Testis (tissue), 2 donors: ENCODE measurements at regions not wholly inside any gene's neighbourhood (a gene's known extent, or its start where the extent isn't known, plus 50 kb on each side); places are given as distances from the start of the nearest gene placed in this dataset.

Source experiments
- DNase-seq: peaks from one replicate; pipeline ENCODE4 v3.0.0-alpha.2; 2019
- H3K27ac ChIP-seq, 2 donors: fragments of 200-600 bp; sonication (generic); one replicate each; pipeline ENCODE4 v1.5.1; 2019
- H3K27me3 ChIP-seq: fragments of 200-600 bp; sonication (generic); one replicate; pipeline ENCODE4 v1.5.1; 2019
- H3K36me3 ChIP-seq: fragments of 200-600 bp; sonication (generic); one replicate; pipeline ENCODE4 v1.5.1; 2017; ENCODE audit warnings: low read depth; ENCODE audit errors: missing control alignments
- H3K4me1 ChIP-seq: fragments of 200-600 bp; sonication (generic); one replicate; pipeline ENCODE4 v1.5.1; 2019
- H3K4me3 ChIP-seq, 2 donors: fragments of 200-600 bp; sonication (generic); one replicate each; pipeline ENCODE4 v1.5.1; 2017 to 2019
- H3K9me3 ChIP-seq: fragments of 200-600 bp; sonication (generic); one replicate; pipeline ENCODE4 v1.5.1; 2017
- CTCF ChIP-seq, 3 experiments: fragments of 450-650 bp in 2 of 3; fragments of 200-600 bp in 1 of 3; sonication (generic) in 1 of 3; IDR thresholded peaks; one replicate each; pipeline ENCODE4 v1.5.1; 2016 to 2019; ENCODE audit warnings: antibody characterized with exemption in 3 of 3, mild to moderate bottlenecking in 2 of 3, moderate library complexity in 1 of 3
- POLR2A ChIP-seq: fragments of 450-650 bp; IDR thresholded peaks from one replicate; pipeline ENCODE4 v1.6.1; 2017; ENCODE audit warnings: antibody characterized with exemption, mild to moderate bottlenecking, moderate library complexity
- WGBS, 2 donors: methylation state at CpG; one replicate each; pipeline ENCODE4 v1.1.5; 2018; 5-methylcytosine and 5-hydroxymethylcytosine counted together
- intact Hi-C: fragments of 100-400 bp; cut with DNase I; formaldehyde crosslinking; loops from one replicate; pipeline ENCODE4 v1.15.1; 2023; ENCODE audit warnings: low total_unique reads

DNA sequence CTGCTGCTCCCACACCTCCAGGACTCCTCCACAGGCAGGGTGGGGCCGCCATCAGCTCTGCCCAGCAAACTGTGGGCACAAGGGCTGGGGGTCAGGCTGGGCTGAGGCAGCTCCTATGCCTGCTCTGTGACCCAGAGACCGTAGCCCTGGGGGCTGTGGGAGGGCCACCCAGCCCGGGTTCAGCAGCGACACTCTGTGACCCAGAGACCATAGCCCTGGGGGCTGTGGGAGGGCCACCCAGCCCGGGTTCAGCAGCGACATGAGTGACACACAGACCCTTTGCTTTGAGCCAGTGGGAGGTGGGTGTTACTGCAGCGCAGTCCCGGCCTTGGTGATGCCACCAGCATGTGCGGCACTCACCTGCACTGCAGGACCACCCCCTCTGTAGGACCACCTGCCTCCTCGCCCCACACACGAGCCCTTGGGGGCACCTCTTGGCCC is 118.9 kb upstream of the LPCAT1 start:
- H3K4me1 ChIP-seq, result peaks cover 4% of the 10 kb centered on the region
- intact Hi-C loops, result no loop called here
- H3K4me3 ChIP-seq, result no peak overlapping the region
- DNase-seq, result no peak
- TF ChIP-seq CTCF (IDR thresholded peaks at IDR 0.05) (no peak), POLR2A (no peak)
- no peaks in the 10 kb centered on the region for H3K27me3 ChIP-seq
- no peak overlapping the region for H3K27ac ChIP-seq
- no peaks in the 10 kb centered on the region for H3K36me3 ChIP-seq
- H3K9me3 ChIP-seq, result no peaks in the 10 kb centered on the region
- 86 to 91% methylated on average over 6 to 11 of the region's 11 CpGs for WGBS, 2 donors

DNA sequence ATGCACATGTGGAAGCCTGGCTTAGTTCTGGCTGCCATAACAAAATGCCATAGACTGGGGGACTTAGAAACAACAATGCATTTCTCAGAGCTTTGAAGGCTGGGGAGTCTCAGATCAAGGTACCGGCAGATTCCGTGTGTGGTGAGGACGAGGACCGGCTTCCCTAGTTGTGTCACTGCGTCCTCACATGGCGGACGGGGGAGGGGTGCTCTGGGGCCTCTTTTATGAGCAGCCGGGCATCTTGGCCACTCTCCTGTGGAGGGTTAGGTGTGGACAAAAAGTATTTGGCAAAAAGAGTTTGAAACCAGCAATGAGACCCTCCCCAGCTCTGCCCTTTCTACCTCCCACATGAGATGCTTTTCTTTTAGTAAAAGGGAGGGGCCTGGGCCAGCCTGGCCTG is 118.5 kb upstream of the LPCAT1 start:
- no peak for DNase-seq
- peaks cover 4% of the 10 kb centered on the region for H3K4me1 ChIP-seq
- H3K27ac ChIP-seq, result no peak overlapping the region
- H3K4me3 ChIP-seq, result no peak overlapping the region
- H3K9me3 ChIP-seq, result no peaks in the 10 kb centered on the region
- intact Hi-C loops, result no loop called here
- WGBS, 2 donors, result 77 to 81% methylated on average over 8 of the region's 8 CpGs
- no peak for TF ChIP-seq CTCF (IDR thresholded peaks at IDR 0.05)
- TF ChIP-seq POLR2A, result no peak
- no peaks in the 10 kb centered on the region for H3K27me3 ChIP-seq
- H3K36me3 ChIP-seq, result no peaks in the 10 kb centered on the region

GRCh38 chr5:1641560-1642166 is 117.9 kb upstream of the LPCAT1 start:
- Histone ChIP-seq H3K4me1 (peaks cover 4% of the 10 kb centered on the region), H3K9me3 (no peaks in the 10 kb centered on the region), H3K4me3 (no peak overlapping the region), H3K27me3 (no peaks in the 10 kb centered on the region), H3K27ac (no peak overlapping the region), H3K36me3 (no peaks in the 10 kb centered on the region)
- WGBS, 2 donors, result 18 to 24% methylated on average over 12 of the region's 12 CpGs
- TF ChIP-seq POLR2A (no peak), CTCF (IDR thresholded peaks at IDR 0.05) (peak; percentile 71 to 85 (median 83))
- intact Hi-C loops, result no loop called here
- peak; percentile 92 for DNase-seq

DNA sequence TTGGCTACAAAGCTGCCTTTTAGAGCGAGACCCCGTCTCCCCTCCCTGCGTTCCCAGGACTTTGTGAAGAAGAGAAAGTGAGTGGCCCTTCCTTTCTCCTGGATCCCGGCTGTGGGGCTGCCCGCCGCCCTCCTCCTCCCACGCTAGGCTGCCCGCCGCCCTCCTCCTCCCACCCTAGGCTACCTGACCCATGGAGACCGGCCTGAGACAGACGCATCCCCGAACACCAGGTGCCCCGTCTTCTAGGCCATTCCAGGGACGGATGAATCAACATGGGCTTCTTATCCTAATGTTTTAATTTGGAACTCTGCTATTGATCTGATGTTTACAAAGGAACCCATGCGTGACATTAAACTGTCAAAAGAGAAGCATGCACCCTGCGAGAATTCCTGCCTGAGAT is 117.3 kb upstream of the LPCAT1 start:
- no peak for TF ChIP-seq CTCF (IDR thresholded peaks at IDR 0.05)
- no peak for TF ChIP-seq POLR2A
- 68 to 83% methylated on average over 16 of the region's 16 CpGs for whole genome bisulfite sequencing, 2 donors
- no peak overlapping the region for H3K4me3 ChIP-seq
- DNase-seq, result no peak
- no peaks in the 10 kb centered on the region for H3K36me3 ChIP-seq
- intact Hi-C loops, result no loop called here
- H3K27me3 ChIP-seq, result no peaks in the 10 kb centered on the region
- no peak overlapping the region for H3K27ac ChIP-seq
- no peaks in the 10 kb centered on the region for H3K9me3 ChIP-seq
- peaks cover 4% of the 10 kb centered on the region for H3K4me1 ChIP-seq

- no peak for DNase-seq
- H3K27me3 ChIP-seq, result no peaks in the 10 kb centered on the region
- H3K9me3 ChIP-seq, result no peaks in the 10 kb centered on the region
- TF ChIP-seq CTCF (IDR thresholded peaks at IDR 0.05) (no peak), POLR2A (no peak)
- peaks cover 4% of the 10 kb centered on the region for H3K4me1 ChIP-seq
- no peaks in the 10 kb centered on the region for H3K36me3 ChIP-seq
- no peak overlapping the region for H3K4me3 ChIP-seq
- intact Hi-C loops, result no loop called here
- 83 to 84% methylated on average over 15 to 17 of the region's 17 CpGs for WGBS, 2 donors
- H3K27ac ChIP-seq, result no peak overlapping the region
Measured at GRCh38 chr5:1640421-1640881, 116.7 kb upstream of the LPCAT1 start.
